ENCODE measurements at regions not wholly inside any gene's neighbourhood (a gene's known extent, or its start where the extent isn't known, plus 50 kb on each side); places are given as distances from the start of the nearest gene placed in this dataset.

DNA sequence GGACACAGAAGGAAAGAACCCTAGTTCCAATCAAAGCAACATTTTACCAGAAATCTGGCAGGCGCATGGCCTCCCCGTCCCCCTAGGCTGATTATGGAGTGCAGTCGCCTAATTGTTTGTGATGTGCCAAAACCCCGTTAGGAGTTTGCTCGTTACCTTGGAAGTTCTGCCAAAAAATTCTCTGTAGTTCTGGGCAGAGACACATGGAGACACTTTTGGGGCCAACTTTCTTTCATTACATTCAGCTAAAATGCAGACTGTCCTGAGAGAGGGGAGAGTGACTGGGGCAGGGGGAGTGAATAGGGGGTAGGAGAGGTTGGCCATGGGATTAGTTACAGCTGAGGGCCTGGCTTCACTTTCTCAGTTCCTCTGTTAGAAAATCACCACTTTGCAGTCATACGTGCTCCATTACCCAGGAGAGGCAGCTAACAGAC is 158.0 kb upstream of the NPVF start:
- Histone ChIP-seq H3K4me2 (ENCODE audit: low read length) (no peak overlapping the region), H3K23ac (ENCODE audit: low read length) (no peak overlapping the region), H3K36me3 (ENCODE audit: control insufficient read depth, insufficient read depth, low read length) (no peaks in the 10 kb centered on the region), H3K27me3 (ENCODE audit: insufficient read depth, low read length, poor library complexity) (no peaks in the 10 kb centered on the region), H4K8ac (ENCODE audit: low read depth, low read length) (no peak overlapping the region), H2AK5ac (ENCODE audit: low read length) (no peak overlapping the region), H3K27ac (ENCODE audit: low read depth, low read length) (no peak overlapping the region), H3K4ac (ENCODE audit: low read depth, low read length) (no peak overlapping the region), H3K79me1 (ENCODE audit: low read length) (no peaks in the 10 kb centered on the region), H2BK120ac (ENCODE audit: low read depth, low read length) (no peak overlapping the region), H3K4me1 (ENCODE audit: control insufficient read depth, low read depth, low read length) (no peaks in the 10 kb centered on the region), H4K5ac (ENCODE audit: low read length) (no peak overlapping the region), H3K56ac (ENCODE audit: low read length) (no peak overlapping the region), H3K4me3 (ENCODE audit: low read length) (no peak overlapping the region), H3K79me2 (ENCODE audit: control insufficient read depth, insufficient read depth, low read length) (no peaks in the 10 kb centered on the region), H2BK5ac (ENCODE audit: low read length) (no peak overlapping the region), H3K9ac (ENCODE audit: low read length) (no peak overlapping the region), H2BK15ac (replicated peaks; ENCODE audit: low read depth) (no peak overlapping the region), H3K18ac (ENCODE audit: low read length) (no peak overlapping the region)
- no CpG with 5 or more reads among the region's 6 CpGs for WGBS (ENCODE audit: extremely low coverage, insufficient coverage, low lambda C conversion rate)
- DNase-seq = no peak

DNA sequence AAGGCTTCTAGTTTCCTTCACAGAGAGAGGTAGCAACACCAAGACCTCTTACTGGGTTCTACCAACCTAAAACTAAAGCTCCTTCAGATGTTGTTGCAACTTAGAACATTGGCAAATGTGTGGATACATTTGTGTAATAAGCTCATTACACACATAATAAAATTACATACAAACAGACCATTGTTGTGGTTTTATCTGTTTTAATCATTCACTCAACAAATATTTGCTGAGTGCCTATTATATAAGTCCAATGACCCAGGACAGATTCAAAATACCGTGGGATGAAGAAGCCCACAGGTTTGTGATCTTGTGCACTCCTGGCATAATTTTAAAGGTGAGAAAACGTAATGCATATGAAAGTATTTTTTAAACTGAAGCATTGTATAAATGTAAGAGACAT is 160.4 kb upstream of the NPVF start:
- H3K27me3 ChIP-seq (ENCODE audit: insufficient read depth, low read length, poor library complexity) = no peaks in the 10 kb centered on the region
- H3K4me1 ChIP-seq (ENCODE audit: control insufficient read depth, low read depth, low read length) = no peaks in the 10 kb centered on the region
- H4K8ac ChIP-seq (ENCODE audit: low read depth, low read length) = no peak overlapping the region
- no peak overlapping the region for H3K4me2 ChIP-seq (ENCODE audit: low read length)
- H3K79me1 ChIP-seq (ENCODE audit: low read length) = no peaks in the 10 kb centered on the region
- H3K23ac ChIP-seq (ENCODE audit: low read length) = no peak overlapping the region
- H3K9ac ChIP-seq (ENCODE audit: low read length) = no peak overlapping the region
- no peak overlapping the region for H2BK15ac ChIP-seq (replicated peaks; ENCODE audit: low read depth)
- no peak overlapping the region for H3K4ac ChIP-seq (ENCODE audit: low read depth, low read length)
- no peak overlapping the region for H2AK5ac ChIP-seq (ENCODE audit: low read length)
- no peak overlapping the region for H3K4me3 ChIP-seq (ENCODE audit: low read length)
- H3K27ac ChIP-seq (ENCODE audit: low read depth, low read length) = no peak overlapping the region
- no CpG with 5 or more reads among the region's 2 CpGs for WGBS (ENCODE audit: extremely low coverage, insufficient coverage, low lambda C conversion rate)
- H3K18ac ChIP-seq (ENCODE audit: low read length) = no peak overlapping the region
- H2BK5ac ChIP-seq (ENCODE audit: low read length) = no peak overlapping the region
- no peaks in the 10 kb centered on the region for H3K36me3 ChIP-seq (ENCODE audit: control insufficient read depth, insufficient read depth, low read length)
- no peak for DNase-seq
- H2BK120ac ChIP-seq (ENCODE audit: low read depth, low read length) = no peak overlapping the region
- H4K5ac ChIP-seq (ENCODE audit: low read length) = no peak overlapping the region
- no peak overlapping the region for H3K56ac ChIP-seq (ENCODE audit: low read length)
- no peaks in the 10 kb centered on the region for H3K79me2 ChIP-seq (ENCODE audit: control insufficient read depth, insufficient read depth, low read length)

DNA sequence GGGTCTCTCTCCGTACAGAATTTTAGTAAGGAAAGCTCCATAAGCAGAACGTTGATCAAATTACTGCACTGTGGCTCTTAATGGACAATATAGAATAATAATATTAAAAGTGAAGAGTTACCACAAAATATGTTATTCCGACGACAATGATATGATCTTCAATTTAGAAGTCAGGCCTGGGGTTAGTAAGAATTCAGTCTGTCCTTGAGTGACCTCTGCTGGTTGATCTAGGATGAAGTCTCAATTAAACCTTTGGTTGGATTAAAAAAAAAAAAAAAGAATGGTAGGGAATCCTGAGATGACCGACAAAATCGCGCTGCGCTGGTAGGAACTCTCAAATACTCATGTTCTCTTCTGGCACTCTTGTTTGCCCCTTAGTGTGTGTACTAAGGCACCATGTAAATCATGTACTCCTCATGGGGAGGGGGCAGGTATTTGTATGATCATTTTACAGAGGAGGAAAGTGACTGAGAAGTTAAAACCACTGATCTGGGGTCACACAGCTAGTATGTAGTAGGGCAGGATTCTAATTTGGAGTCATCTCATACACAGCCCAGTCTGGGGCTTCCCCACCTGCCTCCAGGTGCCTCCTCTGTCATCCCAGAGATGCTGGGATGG is 161.3 kb upstream of the NPVF start:
- Histone ChIP-seq H3K36me3 (ENCODE audit: control insufficient read depth, insufficient read depth, low read length) (no peaks in the 10 kb centered on the region), H3K4me3 (ENCODE audit: low read length) (no peak overlapping the region), H3K4me1 (ENCODE audit: control insufficient read depth, low read depth, low read length) (no peaks in the 10 kb centered on the region), H4K8ac (ENCODE audit: low read depth, low read length) (no peak overlapping the region), H2BK5ac (ENCODE audit: low read length) (no peak overlapping the region), H3K4me2 (ENCODE audit: low read length) (no peak overlapping the region), H3K79me2 (ENCODE audit: control insufficient read depth, insufficient read depth, low read length) (no peaks in the 10 kb centered on the region), H3K9ac (ENCODE audit: low read length) (no peak overlapping the region), H3K56ac (ENCODE audit: low read length) (peak overlapping the region; percentile 50), H3K18ac (ENCODE audit: low read length) (no peak overlapping the region), H3K79me1 (ENCODE audit: low read length) (no peaks in the 10 kb centered on the region), H3K4ac (ENCODE audit: low read depth, low read length) (no peak overlapping the region), H2BK15ac (replicated peaks; ENCODE audit: low read depth) (no peak overlapping the region), H3K23ac (ENCODE audit: low read length) (no peak overlapping the region), H3K27ac (ENCODE audit: low read depth, low read length) (no peak overlapping the region), H4K5ac (ENCODE audit: low read length) (no peak overlapping the region), H2BK120ac (ENCODE audit: low read depth, low read length) (no peak overlapping the region), H3K27me3 (ENCODE audit: insufficient read depth, low read length, poor library complexity) (no peaks in the 10 kb centered on the region), H2AK5ac (ENCODE audit: low read length) (no peak overlapping the region)
- no CpG with 5 or more reads among the region's 8 CpGs for WGBS (ENCODE audit: extremely low coverage, insufficient coverage, low lambda C conversion rate)
- DNase-seq = peak; percentile 51

DNA sequence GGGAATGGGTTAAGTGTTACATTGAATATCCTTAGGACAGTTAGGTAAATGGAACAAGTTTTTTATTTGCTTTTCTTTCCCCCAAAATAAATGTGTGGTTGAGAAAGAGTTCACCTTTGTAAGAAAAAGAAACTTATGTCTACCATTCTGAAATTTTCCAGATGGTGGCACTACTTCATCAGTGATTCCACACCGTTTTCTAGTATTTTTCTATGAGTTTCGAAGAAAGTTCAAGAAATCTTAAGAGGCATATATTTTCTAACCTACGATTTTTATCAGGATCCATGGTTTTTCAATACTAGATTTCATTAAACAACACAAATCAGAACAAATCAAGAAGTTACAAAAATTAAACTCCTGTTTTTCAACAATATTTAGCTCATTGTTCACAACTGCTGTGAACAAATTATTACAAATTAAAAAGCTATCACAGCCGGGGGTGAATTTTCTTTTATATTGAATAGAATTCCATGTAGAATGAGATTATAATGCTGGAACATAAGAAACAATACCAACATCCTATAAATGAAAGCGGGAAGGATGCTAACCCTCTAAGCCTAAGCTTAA is 163.1 kb upstream of the NPVF start:
- no peaks in the 10 kb centered on the region for H3K79me2 ChIP-seq (ENCODE audit: control insufficient read depth, insufficient read depth, low read length)
- H3K23ac ChIP-seq (ENCODE audit: low read length) = no peak overlapping the region

DNA sequence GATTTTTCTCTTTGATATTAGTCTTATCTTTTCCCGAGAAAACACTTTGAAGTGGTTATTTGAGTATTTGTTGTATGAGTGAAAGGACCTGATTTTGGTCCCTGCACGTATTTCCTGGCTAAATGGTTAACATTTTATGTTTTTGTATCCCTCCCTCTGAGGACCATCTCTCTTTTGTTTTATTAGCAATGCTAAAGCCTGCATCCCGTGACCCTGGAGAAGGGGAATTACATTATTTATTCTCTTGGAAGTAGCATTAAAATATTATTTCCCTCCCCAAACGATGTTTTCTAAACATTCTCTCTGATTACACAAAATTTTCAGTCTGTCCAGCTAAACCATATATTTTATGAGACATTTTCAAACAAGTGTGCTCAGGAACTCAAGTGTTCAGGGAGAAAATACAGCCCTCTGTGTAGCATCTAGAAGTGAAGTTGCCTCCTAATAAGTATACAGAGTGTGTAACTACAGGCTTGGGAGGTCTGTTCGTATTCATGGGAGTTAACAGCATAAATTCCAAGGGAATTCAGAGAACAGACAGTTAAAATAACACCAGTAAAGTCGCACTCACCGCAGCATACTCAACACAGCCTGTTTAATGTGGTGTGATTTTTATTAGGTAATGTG is 163.8 kb upstream of the NPVF start:
- H3K23ac ChIP-seq (ENCODE audit: low read length) = no peak overlapping the region
- WGBS (ENCODE audit: extremely low coverage, insufficient coverage, low lambda C conversion rate) = no CpG with 5 or more reads among the region's 7 CpGs
- no peak overlapping the region for H3K4me3 ChIP-seq (ENCODE audit: low read length)
- H3K56ac ChIP-seq (ENCODE audit: low read length) = peak overlapping the region; percentile 60
- no peak overlapping the region for H3K9ac ChIP-seq (ENCODE audit: low read length)
- no peak overlapping the region for H3K18ac ChIP-seq (ENCODE audit: low read length)
- no peaks in the 10 kb centered on the region for H3K79me2 ChIP-seq (ENCODE audit: control insufficient read depth, insufficient read depth, low read length)
- H3K36me3 ChIP-seq (ENCODE audit: control insufficient read depth, insufficient read depth, low read length) = no peaks in the 10 kb centered on the region
- no peak for DNase-seq
- H3K27ac ChIP-seq (ENCODE audit: low read depth, low read length) = no peak overlapping the region
- H3K4ac ChIP-seq (ENCODE audit: low read depth, low read length) = no peak overlapping the region
- no peak overlapping the region for H2BK120ac ChIP-seq (ENCODE audit: low read depth, low read length)
- no peak overlapping the region for H2BK15ac ChIP-seq (replicated peaks; ENCODE audit: low read depth)
- no peaks in the 10 kb centered on the region for H3K27me3 ChIP-seq (ENCODE audit: insufficient read depth, low read length, poor library complexity)
- no peaks in the 10 kb centered on the region for H3K79me1 ChIP-seq (ENCODE audit: low read length)
- no peaks in the 10 kb centered on the region for H3K4me1 ChIP-seq (ENCODE audit: control insufficient read depth, low read depth, low read length)
- H4K5ac ChIP-seq (ENCODE audit: low read length) = no peak overlapping the region
- H4K8ac ChIP-seq (ENCODE audit: low read depth, low read length) = no peak overlapping the region
- no peak overlapping the region for H2AK5ac ChIP-seq (ENCODE audit: low read length)
- H3K4me2 ChIP-seq (ENCODE audit: low read length) = no peak overlapping the region
- no peak overlapping the region for H2BK5ac ChIP-seq (ENCODE audit: low read length)

More for the DNA sequence above, 163.1 kb upstream of the NPVF start:
- Histone ChIP-seq H3K4ac (ENCODE audit: low read depth, low read length) (no peak overlapping the region), H4K8ac (ENCODE audit: low read depth, low read length) (no peak overlapping the region), H2AK5ac (ENCODE audit: low read length) (no peak overlapping the region), H3K56ac (ENCODE audit: low read length) (no peak overlapping the region), H3K27me3 (ENCODE audit: insufficient read depth, low read length, poor library complexity) (no peaks in the 10 kb centered on the region), H3K27ac (ENCODE audit: low read depth, low read length) (no peak overlapping the region), H3K4me3 (ENCODE audit: low read length) (no peak overlapping the region), H3K18ac (ENCODE audit: low read length) (no peak overlapping the region), H3K79me1 (ENCODE audit: low read length) (no peaks in the 10 kb centered on the region), H2BK15ac (replicated peaks; ENCODE audit: low read depth) (no peak overlapping the region), H3K9ac (ENCODE audit: low read length) (no peak overlapping the region), H3K36me3 (ENCODE audit: control insufficient read depth, insufficient read depth, low read length) (no peaks in the 10 kb centered on the region), H3K4me2 (ENCODE audit: low read length) (no peak overlapping the region), H4K5ac (ENCODE audit: low read length) (no peak overlapping the region), H2BK5ac (ENCODE audit: low read length) (no peak overlapping the region), H2BK120ac (ENCODE audit: low read depth, low read length) (no peak overlapping the region), H3K4me1 (ENCODE audit: control insufficient read depth, low read depth, low read length) (no peaks in the 10 kb centered on the region)
- DNase-seq = peak; percentile 18
- no CpG with 5 or more reads among the region's 5 CpGs for WGBS (ENCODE audit: extremely low coverage, insufficient coverage, low lambda C conversion rate)
